ENCODE measurements at regions not wholly inside any gene's neighbourhood (a gene's known extent, or its start where the extent isn't known, plus 50 kb on each side); places are given as distances from the start of the nearest gene placed in this dataset.

DNA sequence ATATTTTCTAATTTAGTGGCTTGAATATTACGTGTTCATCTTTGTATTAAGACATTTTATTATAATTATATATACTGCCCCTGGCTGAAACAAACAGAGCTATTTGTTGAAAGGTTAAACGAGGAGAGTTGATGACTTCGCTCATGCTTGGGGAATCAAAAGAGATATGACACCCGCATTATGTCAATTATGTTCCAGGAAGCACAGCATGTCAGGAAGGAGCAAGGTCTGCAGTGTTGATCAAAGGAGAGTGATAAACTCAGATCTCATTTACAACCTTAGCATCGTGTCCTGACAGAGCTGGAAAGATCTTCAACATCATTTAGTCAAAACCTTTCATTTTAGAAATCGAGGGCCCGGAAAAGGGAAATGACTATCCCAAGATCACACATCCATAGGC is 510.1 kb downstream of the TDRD15 start:
- no peak for DNase-seq (ENCODE audit: low spot score)

GRCh38 chr2:21640046-21640445 is 516.3 kb downstream of the TDRD15 start:
- DNase-seq (ENCODE audit: low spot score): no peak

DNA sequence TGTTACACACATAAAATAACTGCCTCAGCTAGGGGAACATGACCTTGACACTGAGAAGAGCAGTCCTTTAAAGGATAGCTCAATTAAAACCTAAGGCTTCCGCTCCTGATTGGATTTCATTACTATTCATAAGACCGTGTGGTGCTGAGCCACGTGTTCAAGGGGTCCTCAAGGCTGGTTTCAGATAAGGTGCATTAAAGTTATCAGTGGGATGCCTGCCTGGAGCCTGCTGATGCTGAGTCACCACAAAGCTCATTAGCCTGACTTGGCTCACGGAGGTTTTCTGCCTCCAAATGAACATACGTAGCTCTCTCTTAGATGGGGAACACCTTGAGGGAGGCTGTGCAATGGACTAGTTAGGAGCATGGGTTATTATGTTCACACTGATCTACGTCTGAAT is 518.9 kb downstream of the TDRD15 start:
- no peak for DNase-seq (ENCODE audit: low spot score)

GRCh38 chr2:21643180-21643579 is 519.4 kb downstream of the TDRD15 start:
- no peak for DNase-seq (ENCODE audit: low spot score)

- no peak for DNase-seq (ENCODE audit: low spot score)
Measured at GRCh38 chr2:21644266-21644665, 520.5 kb downstream of the TDRD15 start.

GRCh38 chr2:21646345-21646744 is 522.6 kb downstream of the TDRD15 start:
- no peak for DNase-seq (ENCODE audit: low spot score)

DNA sequence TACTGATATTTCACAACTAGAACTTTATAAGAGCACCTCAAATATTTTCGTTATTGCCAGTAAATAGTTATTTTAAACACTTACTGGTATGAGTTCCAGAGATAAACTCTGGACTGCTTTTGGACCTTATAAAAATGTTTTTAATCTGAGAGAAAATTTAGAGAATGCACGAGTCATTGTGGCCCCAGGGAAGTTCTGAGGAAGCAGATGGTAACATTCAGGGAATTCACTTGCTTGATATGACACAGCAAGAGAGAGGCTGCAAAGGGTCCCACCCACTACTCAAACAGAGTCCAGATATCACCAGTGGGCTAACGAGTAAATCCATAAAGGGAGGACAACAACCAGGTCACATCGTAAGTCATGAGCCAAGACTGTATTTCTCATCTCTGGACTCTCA is 526.8 kb downstream of the TDRD15 start:
- DNase-seq (ENCODE audit: low spot score): no peak

GRCh38 chr2:21655136-21655535 is 531.4 kb downstream of the TDRD15 start:
- DNase-seq (ENCODE audit: low spot score): no peak

- DNase-seq (ENCODE audit: low spot score): no peak
Measured at GRCh38 chr2:21656330-21657075, 532.7 kb downstream of the TDRD15 start.

DNA sequence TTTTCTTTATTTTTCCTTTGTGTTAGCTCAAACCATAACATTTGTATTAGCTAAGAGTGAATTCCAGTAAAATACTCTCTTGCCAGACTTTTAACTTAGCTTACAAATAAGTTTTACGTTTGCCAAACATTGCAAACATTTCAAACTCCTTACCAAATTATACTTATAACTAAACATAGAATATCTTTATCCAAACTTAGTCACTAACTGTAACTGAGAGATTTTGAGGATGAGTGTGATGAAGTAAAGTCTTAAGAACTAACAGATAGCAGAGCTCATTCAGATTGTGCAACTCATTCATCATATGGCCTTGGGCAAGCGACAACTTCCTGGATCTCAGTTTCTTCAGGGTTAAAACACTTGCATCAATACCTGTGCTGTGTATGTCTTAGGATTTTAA is 533.7 kb downstream of the TDRD15 start:
- no peak for DNase-seq (ENCODE audit: low spot score)

GRCh38 chr2:21658269-21658668 is 534.5 kb downstream of the TDRD15 start:
- no peak for DNase-seq (ENCODE audit: low spot score)

DNA sequence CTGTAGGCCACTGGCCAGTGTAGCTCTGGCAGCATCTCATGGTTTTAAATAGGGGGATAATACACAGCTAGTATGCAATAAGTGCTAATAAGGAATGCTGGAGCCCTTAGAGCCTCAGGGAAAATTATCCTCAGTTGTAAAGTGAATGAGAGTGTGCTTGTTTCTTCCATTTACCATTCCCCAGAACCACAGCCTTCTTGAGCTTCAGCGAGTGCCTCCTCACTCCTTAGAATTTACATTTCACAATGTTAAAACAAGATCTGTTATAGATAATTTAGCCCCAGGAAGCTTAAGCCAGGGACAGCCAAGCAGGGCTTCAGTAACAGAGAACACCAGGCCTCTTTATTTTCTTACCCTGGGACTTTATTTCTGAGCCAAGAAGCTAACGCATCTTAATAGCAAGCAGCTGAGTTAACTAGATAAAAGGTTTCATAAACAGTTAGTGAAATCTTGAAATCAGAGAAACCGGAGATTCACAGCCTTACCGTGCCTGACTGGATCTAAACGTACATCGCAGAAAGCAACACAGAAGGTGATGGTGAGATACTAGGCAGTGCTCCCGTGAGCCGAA is 535.2 kb downstream of the TDRD15 start:
- no peak for DNase-seq (ENCODE audit: low spot score)

GRCh38 chr2:21664083-21664482 is 540.3 kb downstream of the TDRD15 start:
- no peak for DNase-seq (ENCODE audit: low spot score)

DNA sequence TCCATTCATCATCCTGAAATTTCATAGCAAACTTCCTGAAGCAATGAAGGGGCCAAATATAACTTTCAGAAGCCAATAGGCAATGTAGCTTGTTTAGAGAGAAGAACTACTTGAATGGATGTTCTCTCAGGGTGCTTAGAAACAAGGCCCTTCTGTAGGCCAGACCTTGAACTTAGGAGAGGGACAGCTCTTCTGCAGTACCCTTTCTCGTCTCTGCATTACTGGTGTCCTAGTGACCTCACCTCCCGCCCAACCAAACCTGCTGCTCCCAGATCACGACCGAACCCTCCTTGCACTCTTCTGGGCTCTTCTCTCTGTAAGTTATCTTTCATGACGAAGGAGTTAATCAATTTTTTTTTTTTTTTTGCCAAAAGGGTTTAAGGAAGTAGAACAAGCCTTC is 543.9 kb downstream of the TDRD15 start:
- DNase-seq (ENCODE audit: low spot score): no peak

DNA sequence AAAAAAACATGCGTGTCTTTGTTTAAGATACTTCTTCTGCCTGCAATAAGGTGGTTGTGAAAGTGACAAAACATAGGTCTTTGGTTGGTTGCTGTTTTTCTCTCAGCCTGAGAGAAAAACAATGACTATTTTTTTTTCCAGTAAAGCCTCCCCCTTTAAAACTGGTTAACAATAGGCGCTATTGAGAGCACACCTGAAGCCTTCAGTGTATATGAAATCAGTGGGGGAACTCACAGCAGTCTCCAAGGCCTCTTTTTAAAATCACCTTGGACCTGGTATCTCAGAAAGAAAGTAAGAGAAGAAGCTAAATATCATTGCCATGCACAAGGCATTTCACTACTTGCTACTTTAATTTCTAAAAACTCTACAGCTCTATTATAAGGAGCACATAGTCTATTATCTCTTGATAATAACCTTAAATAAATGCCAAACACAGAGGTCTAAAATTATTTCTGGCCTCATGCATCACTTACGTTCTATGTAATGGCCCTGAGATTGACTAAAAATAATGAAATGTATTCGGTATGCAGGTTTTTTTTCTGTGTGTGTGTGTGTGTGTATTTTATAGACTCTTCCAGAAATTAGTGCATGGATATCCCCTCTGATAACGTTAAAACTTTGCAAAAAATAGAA is 544.4 kb downstream of the TDRD15 start:
- no peak for DNase-seq (ENCODE audit: low spot score)

GRCh38 chr2:21676041-21676440 is 552.3 kb downstream of the TDRD15 start:
- DNase-seq (ENCODE audit: low spot score): no peak

DNA sequence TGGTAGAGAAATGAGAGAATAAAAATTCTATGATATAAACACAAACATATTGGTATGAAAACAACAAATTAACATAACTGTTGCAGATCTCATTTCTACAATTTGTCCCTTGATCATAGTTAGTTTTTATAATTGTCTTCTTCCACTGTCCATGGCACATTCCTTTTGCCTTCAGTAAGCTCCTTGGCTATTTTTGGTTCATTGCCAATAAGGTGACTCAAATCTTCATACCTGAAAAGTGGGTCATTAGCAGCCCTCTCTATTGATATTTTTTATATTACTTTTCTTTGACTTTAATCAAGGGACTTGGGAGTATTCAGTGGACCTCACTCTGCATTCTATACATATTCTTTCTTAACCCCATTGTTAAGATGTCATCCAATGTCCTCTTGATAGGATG is 552.9 kb downstream of the TDRD15 start:
- no peak for DNase-seq (ENCODE audit: low spot score)

DNA sequence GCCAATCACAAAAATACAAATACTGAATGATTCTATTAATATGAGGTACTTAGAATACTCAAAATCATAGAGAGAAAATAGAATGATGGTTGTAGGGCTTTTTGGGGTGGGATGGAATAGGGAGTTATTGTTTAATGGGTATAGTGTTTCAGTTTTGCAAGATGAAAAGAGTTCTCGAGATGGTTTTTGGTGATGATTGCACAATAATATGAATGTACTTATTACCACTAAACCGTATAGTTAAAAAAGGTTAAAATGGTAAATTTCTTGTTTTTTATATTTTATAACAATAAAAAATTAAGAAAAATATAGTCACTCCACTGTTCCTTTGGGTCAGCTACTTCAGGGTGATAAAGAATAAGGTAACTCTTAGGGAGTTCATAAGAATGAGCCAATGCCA is 560.1 kb downstream of the TDRD15 start:
- no peak for DNase-seq (ENCODE audit: low spot score)

- no peak for DNase-seq (ENCODE audit: low spot score)
Measured at GRCh38 chr2:21687589-21687988, 563.8 kb downstream of the TDRD15 start.

GRCh38 chr2:21690005-21690404 is 566.2 kb downstream of the TDRD15 start:
- no peak for DNase-seq (ENCODE audit: low spot score)

- no peak for DNase-seq (ENCODE audit: low spot score)
Measured at GRCh38 chr2:21693081-21693480, 569.3 kb downstream of the TDRD15 start.

DNA sequence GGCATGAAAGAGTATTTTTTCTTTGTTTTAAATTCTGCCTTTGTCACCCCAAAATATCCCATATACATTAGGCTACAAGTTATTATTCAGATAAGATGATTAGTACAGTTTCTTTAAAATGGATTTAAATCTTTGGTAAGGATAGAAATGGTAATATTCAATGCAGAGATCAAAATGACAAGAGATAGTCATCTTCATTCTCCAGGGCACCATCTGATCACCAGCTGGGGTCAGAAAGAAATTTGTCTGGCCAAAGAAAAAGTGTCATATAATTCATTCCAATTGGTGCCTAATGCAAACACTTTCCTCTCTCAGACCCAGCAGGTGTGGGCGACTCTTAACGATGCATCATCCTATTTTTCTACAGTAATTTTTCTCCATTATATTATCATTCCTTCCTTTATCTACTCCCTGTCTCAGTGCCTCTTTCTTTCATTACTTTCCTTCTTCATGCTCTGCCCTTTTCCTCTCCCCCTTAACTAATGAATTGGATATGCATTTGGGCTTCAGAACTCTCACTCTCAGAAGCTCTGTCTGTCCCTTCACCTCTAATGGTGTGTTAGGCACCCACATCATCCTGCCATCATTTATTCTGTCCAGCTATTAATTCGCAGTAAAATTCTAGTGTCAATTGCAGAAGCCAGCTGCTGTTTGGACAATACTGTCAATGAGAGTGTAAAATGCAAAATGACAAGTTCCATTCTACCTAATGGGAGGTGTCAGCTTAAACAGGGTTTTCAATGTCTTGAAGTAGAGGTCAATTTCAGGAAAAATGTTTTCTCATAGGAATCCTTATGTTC is 570.5 kb downstream of the TDRD15 start:
- DNase-seq (ENCODE audit: low spot score): no peak

DNA sequence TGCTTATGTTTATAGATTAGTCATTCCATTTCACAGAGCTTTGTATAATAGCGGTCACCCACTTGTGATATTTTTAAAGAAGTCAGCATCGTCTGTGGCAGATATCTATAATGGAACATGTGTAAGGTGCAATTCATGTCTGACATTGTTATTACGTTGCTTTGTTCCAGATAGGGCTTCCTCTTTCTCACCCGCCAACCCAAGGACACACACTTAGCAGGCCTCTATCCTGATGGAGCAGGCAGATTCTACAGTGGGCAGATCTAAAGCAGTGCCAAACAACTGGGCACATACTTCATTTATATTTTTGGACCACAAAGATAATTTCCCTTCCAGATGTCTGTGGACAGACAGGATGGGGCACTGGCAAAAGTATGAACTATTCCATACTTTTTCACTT is 573.1 kb downstream of the TDRD15 start:
- no peak for DNase-seq (ENCODE audit: low spot score)

Data from ecto neural progenitor cell (in vitro differentiated cells).